Activated T-cell treated with anti-CD3 and anti-CD28 coated beads, Interleukin-2, amount 50 U/mL, for 4 hours (primary cell): ENCODE measurements at regions not wholly inside any gene's neighbourhood (a gene's known extent, or its start where the extent isn't known, plus 50 kb on each side); places are given as distances from the start of the nearest gene placed in this dataset.
"Not testable (repeated sequence)": the region's sequence is repeated elsewhere in the genome, so short reads cannot be mapped to it uniquely, and the experiment has no call there.

Experiments used
- ATAC-seq, 2 donors: fragments of 200-7000 bp; cut with Tn5 transposase; one replicate each; pipeline ENCODE4 v1.10.0; 2021
- DNase-seq: peaks from one replicate; pipeline ENCODE4 v3.0.0-alpha.2; 2020
- H3K27me3 Mint-ChIP-seq: one replicate; pipeline ENCODE4 v1.8.0; 2021; ENCODE audit warnings: low read depth, mixed read lengths
- H3K36me3 Mint-ChIP-seq: one replicate; pipeline ENCODE4 v1.8.0; 2022; ENCODE audit warnings: mixed read lengths; ENCODE audit not compliant: insufficient read depth
- H3K4me1 Mint-ChIP-seq: one replicate; pipeline ENCODE4 v1.8.0; 2021; ENCODE audit warnings: low read depth, mixed read lengths
- H3K4me3 Mint-ChIP-seq: one replicate; pipeline ENCODE4 v1.8.0; 2021; ENCODE audit warnings: mild to moderate bottlenecking, moderate library complexity, mixed read lengths
- H3K9me3 Mint-ChIP-seq: one replicate; pipeline ENCODE4 v1.8.0; 2021; ENCODE audit warnings: mixed read lengths

- Mint-ChIP-seq H3K4me1 (no peaks in the 10 kb centered on the region), H3K36me3 (peaks cover 9% of the 10 kb centered on the region), H3K9me3 (peaks cover 7% of the 10 kb centered on the region), H3K4me3 (no peak overlapping the region), H3K27me3 (no peaks in the 10 kb centered on the region)
- DNase-seq (no peak), ATAC-seq (no peak)
These were observed 119.3 kb upstream of the CHD2 start for GRCh38 chr15:92780843-92781242.

GRCh38 chr15:92781925-92782453 is 118.1 kb upstream of the CHD2 start:
- H3K4me3 Mint-ChIP-seq, result no peak overlapping the region
- peaks cover 9% of the 10 kb centered on the region for H3K36me3 Mint-ChIP-seq
- ATAC-seq (no peak), DNase-seq (no peak)
- no peaks in the 10 kb centered on the region for H3K4me1 Mint-ChIP-seq
- no peaks in the 10 kb centered on the region for H3K27me3 Mint-ChIP-seq
- peaks cover 7% of the 10 kb centered on the region for H3K9me3 Mint-ChIP-seq

- DNase-seq, result no peak
- Mint-ChIP-seq H3K36me3 (peaks cover 3% of the 10 kb centered on the region), H3K4me3 (no peak overlapping the region), H3K27me3 (no peaks in the 10 kb centered on the region), H3K4me1 (no peaks in the 10 kb centered on the region), H3K9me3 (no peaks in the 10 kb centered on the region)
- no peak for ATAC-seq
These were observed 113.0 kb upstream of the CHD2 start for GRCh38 chr15:92787116-92787515.

GRCh38 chr15:92788196-92788595 is 111.9 kb upstream of the CHD2 start:
- no peak overlapping the region for H3K4me3 Mint-ChIP-seq
- H3K9me3 Mint-ChIP-seq, result no peaks in the 10 kb centered on the region
- no peaks in the 10 kb centered on the region for H3K4me1 Mint-ChIP-seq
- no peak for DNase-seq
- peaks cover 3% of the 10 kb centered on the region for H3K36me3 Mint-ChIP-seq
- H3K27me3 Mint-ChIP-seq, result no peaks in the 10 kb centered on the region
- no peak for ATAC-seq

- not testable (repeated sequence) for ATAC-seq
These were observed 111.3 kb upstream of the CHD2 start for GRCh38 chr15:92788793-92789192.

GRCh38 chr15:92796161-92796611 is 103.9 kb upstream of the CHD2 start:
- DNase-seq, result no peak
- no peaks in the 10 kb centered on the region for H3K36me3 Mint-ChIP-seq
- no peak overlapping the region for H3K4me3 Mint-ChIP-seq
- ATAC-seq, result no peak
- peaks cover 6% of the 10 kb centered on the region for H3K4me1 Mint-ChIP-seq
- H3K27me3 Mint-ChIP-seq, result no peaks in the 10 kb centered on the region
- no peaks in the 10 kb centered on the region for H3K9me3 Mint-ChIP-seq

More at GRCh38 chr15:92788793-92789192, 111.3 kb upstream of the CHD2 start:
- not testable (repeated sequence) for H3K4me3 Mint-ChIP-seq, H3K4me1 Mint-ChIP-seq, H3K9me3 Mint-ChIP-seq, H3K27me3 Mint-ChIP-seq, DNase-seq, H3K36me3 Mint-ChIP-seq

GRCh38 chr15:92797168-92798052 is 102.7 kb upstream of the CHD2 start:
- no peaks in the 10 kb centered on the region for H3K36me3 Mint-ChIP-seq
- peaks cover 10% of the 10 kb centered on the region for H3K4me1 Mint-ChIP-seq

GRCh38 chr15:92800013-92800412 is 100.1 kb upstream of the CHD2 start:
- H3K9me3 Mint-ChIP-seq, result no peaks in the 10 kb centered on the region
- DNase-seq, result no peak
- H3K4me3 Mint-ChIP-seq, result no peak overlapping the region
- peaks cover 24% of the 10 kb centered on the region for H3K4me1 Mint-ChIP-seq
- H3K36me3 Mint-ChIP-seq, result no peaks in the 10 kb centered on the region
- H3K27me3 Mint-ChIP-seq, result no peaks in the 10 kb centered on the region
- no peak for ATAC-seq

More at GRCh38 chr15:92797168-92798052, 102.7 kb upstream of the CHD2 start:
- ATAC-seq (peak; percentile 85), DNase-seq (no peak)
- Mint-ChIP-seq H3K9me3 (no peaks in the 10 kb centered on the region), H3K27me3 (no peaks in the 10 kb centered on the region), H3K4me3 (no peak overlapping the region)

- H3K4me1 Mint-ChIP-seq, result peaks cover 25% of the 10 kb centered on the region
- not testable (repeated sequence) for H3K36me3 Mint-ChIP-seq, H3K4me3 Mint-ChIP-seq, DNase-seq, ATAC-seq, H3K9me3 Mint-ChIP-seq, H3K27me3 Mint-ChIP-seq
These were observed 99.6 kb upstream of the CHD2 start for GRCh38 chr15:92800416-92801055.

GRCh38 chr15:92801056-92801773 is 98.9 kb upstream of the CHD2 start:
- H3K36me3 Mint-ChIP-seq, H3K4me3 Mint-ChIP-seq, H3K9me3 Mint-ChIP-seq, DNase-seq, ATAC-seq, H3K27me3 Mint-ChIP-seq: not testable (repeated sequence)
- peaks cover 26% of the 10 kb centered on the region for H3K4me1 Mint-ChIP-seq

GRCh38 chr15:92801774-92802464 is 98.2 kb upstream of the CHD2 start:
- ATAC-seq (no peak), DNase-seq (no peak)
- no peak overlapping the region for H3K4me3 Mint-ChIP-seq
- no peaks in the 10 kb centered on the region for H3K9me3 Mint-ChIP-seq
- peaks cover 2% of the 10 kb centered on the region for H3K36me3 Mint-ChIP-seq
- H3K4me1 Mint-ChIP-seq, result peaks cover 28% of the 10 kb centered on the region
- H3K27me3 Mint-ChIP-seq, result no peaks in the 10 kb centered on the region

GRCh38 chr15:92803536-92803851 is 96.6 kb upstream of the CHD2 start:
- ATAC-seq, result no peak
- Mint-ChIP-seq H3K9me3 (no peaks in the 10 kb centered on the region), H3K27me3 (no peaks in the 10 kb centered on the region), H3K4me1 (peaks cover 32% of the 10 kb centered on the region), H3K4me3 (no peak overlapping the region), H3K36me3 (peaks cover 2% of the 10 kb centered on the region)
- no peak for DNase-seq

- peaks cover 2% of the 10 kb centered on the region for H3K36me3 Mint-ChIP-seq
- peak overlapping the region; percentile 5 for H3K4me3 Mint-ChIP-seq
- ATAC-seq (peak; percentile 90), DNase-seq (peak; percentile 65)
- H3K27me3 Mint-ChIP-seq, result no peaks in the 10 kb centered on the region
- H3K4me1 Mint-ChIP-seq, result peaks cover 32% of the 10 kb centered on the region
- no peaks in the 10 kb centered on the region for H3K9me3 Mint-ChIP-seq
These were observed 96.1 kb upstream of the CHD2 start for GRCh38 chr15:92803852-92804609.
